ENCODE measurements at regions not wholly inside any gene's neighbourhood (a gene's known extent, or its start where the extent isn't known, plus 50 kb on each side); places are given as distances from the start of the nearest gene placed in this dataset.

DNA sequence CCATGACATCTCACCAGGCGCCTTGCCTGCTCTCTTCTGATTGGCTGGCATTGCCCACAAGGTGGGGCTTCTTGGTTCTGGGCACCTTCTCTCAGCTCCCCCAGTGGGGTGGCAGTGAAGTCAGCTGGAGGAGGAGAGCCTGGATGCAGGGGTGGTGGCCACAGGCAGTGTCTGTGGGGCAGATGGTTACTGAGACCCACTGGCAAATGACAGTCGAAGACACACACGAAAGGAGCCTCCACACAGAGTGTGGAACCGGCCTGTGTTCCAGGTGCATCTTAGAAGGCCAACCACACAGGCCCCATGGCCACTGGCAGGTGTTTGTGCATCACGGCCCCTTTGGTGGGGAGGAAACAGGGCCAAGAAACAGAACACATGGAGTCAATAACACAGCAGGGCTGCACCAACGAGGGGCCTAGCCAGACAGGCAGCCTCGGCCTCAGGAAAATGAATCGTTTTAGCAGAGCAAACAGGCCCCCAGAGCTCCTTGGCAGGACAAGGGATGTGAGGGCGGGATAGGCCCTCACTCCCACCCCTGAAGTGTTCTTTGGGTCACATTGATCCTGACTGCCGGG is 683.4 kb downstream of the TBC1D22A start:
- no peak for TF ChIP-seq RAD21 (IDR thresholded peaks at IDR 0.05; ENCODE audit: low read depth)
- TF ChIP-seq EGR1 (IDR thresholded peaks at IDR 0.05; ENCODE audit: low read depth), result no peak
- no peak for TF ChIP-seq ELF1 (IDR thresholded peaks at IDR 0.05; ENCODE audit: borderline replicate concordance, low read depth)
- TF ChIP-seq, protein P1, sequence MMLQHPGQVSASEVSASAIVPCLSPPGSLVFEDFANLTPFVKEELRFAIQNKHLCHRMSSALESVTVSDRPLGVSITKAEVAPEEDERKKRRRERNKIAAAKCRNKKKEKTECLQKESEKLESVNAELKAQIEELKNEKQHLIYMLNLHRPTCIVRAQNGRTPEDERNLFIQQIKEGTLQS (IDR thresholded peaks at IDR 0.05), result no peak
- TF ChIP-seq, protein P2, sequence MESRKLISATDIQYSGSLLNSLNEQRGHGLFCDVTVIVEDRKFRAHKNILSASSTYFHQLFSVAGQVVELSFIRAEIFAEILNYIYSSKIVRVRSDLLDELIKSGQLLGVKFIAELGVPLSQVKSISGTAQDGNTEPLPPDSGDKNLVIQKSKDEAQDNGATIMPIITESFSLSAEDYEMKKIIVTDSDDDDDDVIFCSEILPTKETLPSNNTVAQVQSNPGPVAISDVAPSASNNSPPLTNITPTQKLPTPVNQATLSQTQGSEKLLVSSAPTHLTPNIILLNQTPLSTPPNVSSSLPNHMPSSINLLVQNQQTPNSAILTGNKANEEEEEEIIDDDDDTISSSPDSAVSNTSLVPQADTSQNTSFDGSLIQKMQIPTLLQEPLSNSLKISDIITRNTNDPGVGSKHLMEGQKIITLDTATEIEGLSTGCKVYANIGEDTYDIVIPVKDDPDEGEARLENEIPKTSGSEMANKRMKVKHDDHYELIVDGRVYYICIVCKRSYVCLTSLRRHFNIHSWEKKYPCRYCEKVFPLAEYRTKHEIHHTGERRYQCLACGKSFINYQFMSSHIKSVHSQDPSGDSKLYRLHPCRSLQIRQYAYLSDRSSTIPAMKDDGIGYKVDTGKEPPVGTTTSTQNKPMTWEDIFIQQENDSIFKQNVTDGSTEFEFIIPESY (IDR thresholded peaks at IDR 0.05; ENCODE audit: extremely low read depth, insufficient replicate concordance, low read length), result no peak
- TF ChIP-seq CBX3 (IDR thresholded peaks at IDR 0.05; ENCODE audit: low read depth), result no peak
- TF ChIP-seq FOSL1 (IDR thresholded peaks at IDR 0.05; ENCODE audit: low read depth), result no peak
- no peak for TF ChIP-seq TCF7L2 (IDR thresholded peaks at IDR 0.05; ENCODE audit: borderline replicate concordance, extremely low read depth, insufficient read depth, insufficient read length)
- no peak for TF ChIP-seq ZNF274 (IDR thresholded peaks at IDR 0.05; ENCODE audit: low read depth, low read length)
- no peak for TF ChIP-seq EZH2 (IDR thresholded peaks at IDR 0.05)
- TF ChIP-seq SP1 (IDR thresholded peaks at IDR 0.05; ENCODE audit: low read depth), result no peak
- no peak for TF ChIP-seq SIN3A (IDR thresholded peaks at IDR 0.05; ENCODE audit: low read depth)
- TF ChIP-seq, protein P3, sequence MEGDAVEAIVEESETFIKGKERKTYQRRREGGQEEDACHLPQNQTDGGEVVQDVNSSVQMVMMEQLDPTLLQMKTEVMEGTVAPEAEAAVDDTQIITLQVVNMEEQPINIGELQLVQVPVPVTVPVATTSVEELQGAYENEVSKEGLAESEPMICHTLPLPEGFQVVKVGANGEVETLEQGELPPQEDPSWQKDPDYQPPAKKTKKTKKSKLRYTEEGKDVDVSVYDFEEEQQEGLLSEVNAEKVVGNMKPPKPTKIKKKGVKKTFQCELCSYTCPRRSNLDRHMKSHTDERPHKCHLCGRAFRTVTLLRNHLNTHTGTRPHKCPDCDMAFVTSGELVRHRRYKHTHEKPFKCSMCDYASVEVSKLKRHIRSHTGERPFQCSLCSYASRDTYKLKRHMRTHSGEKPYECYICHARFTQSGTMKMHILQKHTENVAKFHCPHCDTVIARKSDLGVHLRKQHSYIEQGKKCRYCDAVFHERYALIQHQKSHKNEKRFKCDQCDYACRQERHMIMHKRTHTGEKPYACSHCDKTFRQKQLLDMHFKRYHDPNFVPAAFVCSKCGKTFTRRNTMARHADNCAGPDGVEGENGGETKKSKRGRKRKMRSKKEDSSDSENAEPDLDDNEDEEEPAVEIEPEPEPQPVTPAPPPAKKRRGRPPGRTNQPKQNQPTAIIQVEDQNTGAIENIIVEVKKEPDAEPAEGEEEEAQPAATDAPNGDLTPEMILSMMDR (IDR thresholded peaks at IDR 0.05 in 2 of 3, conservative IDR thresholded peaks at IDR 0.05 in 1 of 3; ENCODE audit: borderline replicate concordance in 1 of 3, insufficient read depth in 1 of 3, low read depth in 2 of 3, low read length in 2 of 3), result no peak
- no peak for TF ChIP-seq JUND (IDR thresholded peaks at IDR 0.05)
- TF ChIP-seq, protein P4, sequence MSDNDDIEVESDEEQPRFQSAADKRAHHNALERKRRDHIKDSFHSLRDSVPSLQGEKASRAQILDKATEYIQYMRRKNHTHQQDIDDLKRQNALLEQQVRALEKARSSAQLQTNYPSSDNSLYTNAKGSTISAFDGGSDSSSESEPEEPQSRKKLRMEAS (IDR thresholded peaks at IDR 0.05), result no peak
- TF ChIP-seq POLR2A (IDR thresholded peaks at IDR 0.05; ENCODE audit: borderline replicate concordance, extremely low read depth, insufficient read depth, insufficient read length), result no peak
- TF ChIP-seq POLR2AphosphoS5 (IDR thresholded peaks at IDR 0.05; ENCODE audit: low read depth, low read length), result no peak
- TF ChIP-seq, protein P5, sequence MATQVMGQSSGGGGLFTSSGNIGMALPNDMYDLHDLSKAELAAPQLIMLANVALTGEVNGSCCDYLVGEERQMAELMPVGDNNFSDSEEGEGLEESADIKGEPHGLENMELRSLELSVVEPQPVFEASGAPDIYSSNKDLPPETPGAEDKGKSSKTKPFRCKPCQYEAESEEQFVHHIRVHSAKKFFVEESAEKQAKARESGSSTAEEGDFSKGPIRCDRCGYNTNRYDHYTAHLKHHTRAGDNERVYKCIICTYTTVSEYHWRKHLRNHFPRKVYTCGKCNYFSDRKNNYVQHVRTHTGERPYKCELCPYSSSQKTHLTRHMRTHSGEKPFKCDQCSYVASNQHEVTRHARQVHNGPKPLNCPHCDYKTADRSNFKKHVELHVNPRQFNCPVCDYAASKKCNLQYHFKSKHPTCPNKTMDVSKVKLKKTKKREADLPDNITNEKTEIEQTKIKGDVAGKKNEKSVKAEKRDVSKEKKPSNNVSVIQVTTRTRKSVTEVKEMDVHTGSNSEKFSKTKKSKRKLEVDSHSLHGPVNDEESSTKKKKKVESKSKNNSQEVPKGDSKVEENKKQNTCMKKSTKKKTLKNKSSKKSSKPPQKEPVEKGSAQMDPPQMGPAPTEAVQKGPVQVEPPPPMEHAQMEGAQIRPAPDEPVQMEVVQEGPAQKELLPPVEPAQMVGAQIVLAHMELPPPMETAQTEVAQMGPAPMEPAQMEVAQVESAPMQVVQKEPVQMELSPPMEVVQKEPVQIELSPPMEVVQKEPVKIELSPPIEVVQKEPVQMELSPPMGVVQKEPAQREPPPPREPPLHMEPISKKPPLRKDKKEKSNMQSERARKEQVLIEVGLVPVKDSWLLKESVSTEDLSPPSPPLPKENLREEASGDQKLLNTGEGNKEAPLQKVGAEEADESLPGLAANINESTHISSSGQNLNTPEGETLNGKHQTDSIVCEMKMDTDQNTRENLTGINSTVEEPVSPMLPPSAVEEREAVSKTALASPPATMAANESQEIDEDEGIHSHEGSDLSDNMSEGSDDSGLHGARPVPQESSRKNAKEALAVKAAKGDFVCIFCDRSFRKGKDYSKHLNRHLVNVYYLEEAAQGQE (IDR thresholded peaks at IDR 0.05; ENCODE audit: low read depth), result no peak
- Histone ChIP-seq H3K36me3 (ENCODE audit: control insufficient read depth in 1 of 2, insufficient read depth in 2 of 2, low read length in 2 of 2) (no peaks in the 10 kb centered on the region), H4K20me1 (ENCODE audit: insufficient read depth) (no peaks in the 10 kb centered on the region), H3K27ac (ENCODE audit: low read depth, low read length) (no peak overlapping the region), H3K4me1 (ENCODE audit: control insufficient read depth in 1 of 2, insufficient read depth in 2 of 2, low read length in 2 of 2) (no peaks in the 10 kb centered on the region), H3K27me3 (ENCODE audit: insufficient read depth, low read length) (no peaks in the 10 kb centered on the region), H3K9me2 (ENCODE audit: insufficient read depth) (no peaks in the 10 kb centered on the region), H3K9ac (ENCODE audit: low read length) (no peak overlapping the region), H2AFZ (ENCODE audit: low read depth, low read length, poor library complexity, severe bottlenecking) (no peak overlapping the region), H3K9me3 (ENCODE audit: control insufficient read depth in 1 of 2, insufficient read depth in 1 of 2, low read depth in 1 of 2, low read length in 2 of 2) (no peaks in the 10 kb centered on the region), H3K79me2 (ENCODE audit: insufficient read depth, low read length) (no peaks in the 10 kb centered on the region), H3K4me2 (ENCODE audit: low read length) (no peak overlapping the region), H3K4me3 (replicated peaks in 1 of 2; ENCODE audit: low read depth in 1 of 2, low read length in 2 of 2) (no peak overlapping the region)
- POLR2A ChIA-PET, result no interaction called here
- RAD21 ChIA-PET (ENCODE audit: low non-redundant PET in 1 of 2, low total read pairs in 2 of 2, uncharacterized antibody in 2 of 2, unreplicated experiment in 2 of 2), result no interaction called here
- ATAC-seq (no peak), DNase-seq (ENCODE audit: low read depth, low spot score) (no peak)
- CTCF ChIA-PET, result no interaction called here
- BruUV-seq (replicated peaks), result no TSS peak
- intact Hi-C loops (cut with micrococcal nuclease), result no loop called here
